Heart left ventricle (tissue), 13 donors: ENCODE measurements at regions not wholly inside any gene's neighbourhood (a gene's known extent, or its start where the extent isn't known, plus 50 kb on each side); places are given as distances from the start of the nearest gene placed in this dataset.

ENCODE experiments used
- CTCF ChIP-seq, 12 donors: fragments of 200-600 bp; sonication (generic) in 4 of 12; IDR thresholded peaks; one replicate each; pipeline versions ENCODE4 v1.5.0 to v1.8.0; 2018 to 2022; ENCODE audit warnings: antibody characterized with exemption in 12 of 12, mild to moderate bottlenecking in 5 of 12
- POLR2A ChIP-seq, 2 donors: fragments of 450-650 bp; IDR thresholded peaks; one replicate each; pipeline ENCODE4 v1.6.1; 2017; ENCODE audit warnings: antibody characterized with exemption in 2 of 2, mild to moderate bottlenecking in 2 of 2, moderate library complexity in 2 of 2
- donor health status: ischemic (EF 13 %, LVEDD 7.1; RV severe dilation, severe dysfunction).
- donor health status: DM: no; HTN: yes; CAD: no.
- donor health status: DM: no; HTN: no; CAD: no.
- donor health status: ischemic (EF 25% LVEDD 6.9; RV normal size, moderate dysfunction).
- donor health status: ischemic (EF 25% LVEDD 5.7; RV mildly dilated, moderate dysfunction).
- donor health status: ischemic (EF 35%, LVEDD 5.7; RV mildly dilated, moderate dysfunction).
- donor health status: nonischemic (EF 11% LVEDD 7.7; RV severe dilation, severe dysfunction).
- donor health status: DM: yes; HTN: yes; CAD: no.
- donor health status: PGD.
- donor health status: ischemic (EF 29% LVEDD 5.4; RV normal size, mild dysfunction).
- donor health status: nonischemic (EF 23%, LVEDD 6.1; RV moderate dilation, normal function).

DNA sequence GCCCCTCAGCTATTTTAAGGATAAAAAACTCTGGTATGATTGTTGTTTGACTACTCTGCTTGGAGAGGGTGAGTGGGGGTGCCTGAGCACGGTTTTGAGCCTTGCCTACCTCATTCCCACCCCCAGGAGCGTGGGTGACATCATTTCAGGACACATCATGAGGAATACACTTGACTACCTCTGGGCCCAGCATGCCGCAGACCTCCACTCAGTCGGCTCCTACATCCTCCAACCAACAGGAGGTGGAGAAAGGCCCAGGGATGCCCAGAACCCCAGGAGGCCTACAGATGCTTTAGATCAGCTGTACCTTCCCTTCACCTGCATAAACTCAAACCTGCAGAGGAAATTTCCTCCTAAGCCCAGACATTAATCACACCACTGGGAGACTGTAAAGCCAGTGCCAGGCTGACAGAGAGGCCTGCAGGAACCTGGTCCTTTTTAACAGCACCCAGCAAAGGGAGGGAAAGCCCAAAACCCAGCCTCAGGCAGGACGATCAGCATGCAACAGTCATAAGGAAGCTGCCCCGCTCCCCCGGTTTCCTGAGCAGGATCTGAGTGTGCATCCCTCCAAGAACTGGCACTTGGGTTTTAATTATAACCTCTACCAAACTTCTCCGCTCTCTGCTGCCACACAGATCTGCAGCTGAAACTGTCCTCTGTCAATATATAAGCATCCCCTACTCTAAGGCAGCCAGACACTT lies 61.7 kb upstream of the ZNRF2 start:
- TF ChIP-seq CTCF (IDR thresholded peaks at IDR 0.05) (no peak), POLR2A (IDR thresholded peaks at IDR 0.05) (no peak)
